Erythroblast (primary cell): ENCODE measurements at regions not wholly inside any gene's neighbourhood (a gene's known extent, or its start where the extent isn't known, plus 50 kb on each side); places are given as distances from the start of the nearest gene placed in this dataset.

Experiments
- GATA1 ChIP-seq: IDR thresholded peaks from 2 replicates; pipeline ENCODE4 v1.6.1; 2011; ENCODE audit warnings: low read depth, mild to moderate bottlenecking, control low read depth, low read length, moderate library complexity
- POLR2A ChIP-seq: IDR thresholded peaks from 2 replicates; pipeline ENCODE4 v1.6.1; 2011; ENCODE audit warnings: mild to moderate bottlenecking, low read length

GRCh38 chr4:148514581-148514980 is 72.4 kb upstream of the NR3C2 start:
- TF ChIP-seq POLR2A (no peak), GATA1 (no peak)
